ENCODE measurements at regions not wholly inside any gene's neighbourhood (a gene's known extent, or its start where the extent isn't known, plus 50 kb on each side); places are given as distances from the start of the nearest gene placed in this dataset.

- TF ChIP-seq, protein P1, sequence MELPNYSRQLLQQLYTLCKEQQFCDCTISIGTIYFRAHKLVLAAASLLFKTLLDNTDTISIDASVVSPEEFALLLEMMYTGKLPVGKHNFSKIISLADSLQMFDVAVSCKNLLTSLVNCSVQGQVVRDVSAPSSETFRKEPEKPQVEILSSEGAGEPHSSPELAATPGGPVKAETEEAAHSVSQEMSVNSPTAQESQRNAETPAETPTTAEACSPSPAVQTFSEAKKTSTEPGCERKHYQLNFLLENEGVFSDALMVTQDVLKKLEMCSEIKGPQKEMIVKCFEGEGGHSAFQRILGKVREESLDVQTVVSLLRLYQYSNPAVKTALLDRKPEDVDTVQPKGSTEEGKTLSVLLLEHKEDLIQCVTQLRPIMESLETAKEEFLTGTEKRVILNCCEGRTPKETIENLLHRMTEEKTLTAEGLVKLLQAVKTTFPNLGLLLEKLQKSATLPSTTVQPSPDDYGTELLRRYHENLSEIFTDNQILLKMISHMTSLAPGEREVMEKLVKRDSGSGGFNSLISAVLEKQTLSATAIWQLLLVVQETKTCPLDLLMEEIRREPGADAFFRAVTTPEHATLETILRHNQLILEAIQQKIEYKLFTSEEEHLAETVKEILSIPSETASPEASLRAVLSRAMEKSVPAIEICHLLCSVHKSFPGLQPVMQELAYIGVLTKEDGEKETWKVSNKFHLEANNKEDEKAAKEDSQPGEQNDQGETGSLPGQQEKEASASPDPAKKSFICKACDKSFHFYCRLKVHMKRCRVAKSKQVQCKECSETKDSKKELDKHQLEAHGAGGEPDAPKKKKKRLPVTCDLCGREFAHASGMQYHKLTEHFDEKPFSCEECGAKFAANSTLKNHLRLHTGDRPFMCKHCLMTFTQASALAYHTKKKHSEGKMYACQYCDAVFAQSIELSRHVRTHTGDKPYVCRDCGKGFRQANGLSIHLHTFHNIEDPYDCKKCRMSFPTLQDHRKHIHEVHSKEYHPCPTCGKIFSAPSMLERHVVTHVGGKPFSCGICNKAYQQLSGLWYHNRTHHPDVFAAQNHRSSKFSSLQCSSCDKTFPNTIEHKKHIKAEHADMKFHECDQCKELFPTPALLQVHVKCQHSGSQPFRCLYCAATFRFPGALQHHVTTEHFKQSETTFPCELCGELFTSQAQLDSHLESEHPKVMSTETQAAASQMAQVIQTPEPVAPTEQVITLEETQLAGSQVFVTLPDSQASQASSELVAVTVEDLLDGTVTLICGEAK (IDR thresholded peaks at IDR 0.05): no peak
- TF ChIP-seq, protein P1 (CRISPR knock-in tag; IDR thresholded peaks at IDR 0.05): no peak
Observed at GRCh38 chr3:21901484-21901883, 150.5 kb upstream of the ZNF385D start (continued).

GRCh38 chr3:21902956-21903355, 151.9 kb upstream of the ZNF385D start:
- H2AFZ ChIP-seq (ENCODE audit: low read length): no peak overlapping the region
- 0% methylated on average over 4 of the region's 4 CpGs for WGBS (ENCODE audit: low lambda C conversion rate)
- no peak overlapping the region for H3K27ac ChIP-seq (ENCODE audit: extremely low read length, insufficient read depth, low read length)
- in situ Hi-C loops (cut with HindIII; ENCODE audit: extremely low pct_ligation_motif_present, low pct_unique_long_range_greater_than_20kb): no loop called here
- no peaks in the 10 kb centered on the region for H3K36me3 ChIP-seq (replicated peaks in 1 of 2; ENCODE audit: control insufficient read depth in 1 of 2, insufficient read depth in 2 of 2, low read length in 2 of 2)
- POLR2A ChIA-PET: no interaction called here
- DNase-seq (ENCODE audit: low spot score): no peak
- ATAC-seq: no peak
- BruUV-seq (replicated peaks): no TSS peak
- no peaks in the 10 kb centered on the region for H3K4me1 ChIP-seq (ENCODE audit: insufficient read depth, low read length)
- H3K4me2 ChIP-seq (ENCODE audit: low read depth, low read length): no peak overlapping the region
- no peak for FAIRE-seq
- H3K4me3 ChIP-seq (replicated peaks in 1 of 3; ENCODE audit: insufficient read depth in 1 of 3, low read depth in 2 of 3, low read length in 3 of 3): no peak overlapping the region
- H4K20me1 ChIP-seq (ENCODE audit: insufficient read depth, low read length): no peaks in the 10 kb centered on the region
- intact Hi-C loops (cut with micrococcal nuclease; ENCODE audit: unreplicated experiment): no loop called here
- H3K79me2 ChIP-seq (ENCODE audit: insufficient read depth, low read length): no peaks in the 10 kb centered on the region
- no peak overlapping the region for H3K9ac ChIP-seq (ENCODE audit: insufficient read depth, low read depth, low read length)
- no peaks in the 10 kb centered on the region for H3K27me3 ChIP-seq (ENCODE audit: control insufficient read depth in 1 of 2, insufficient read depth in 2 of 2, low read length in 2 of 2)
- no peaks in the 10 kb centered on the region for H3K9me3 ChIP-seq (ENCODE audit: low read length)
- CTCF ChIA-PET (ENCODE audit: low intra/inter-chr PET ratio, low total read pairs): no interaction called here
- no peak for TF ChIP-seq RXRA (CRISPR knock-in tag; IDR thresholded peaks at IDR 0.05)
- no peak for TF ChIP-seq SPEN (CRISPR knock-in tag; IDR thresholded peaks at IDR 0.05; ENCODE audit: low read depth)
- no peak for TF ChIP-seq ZSCAN5A (CRISPR knock-in tag; IDR thresholded peaks at IDR 0.05; ENCODE audit: borderline replicate concordance)
- no peak for TF ChIP-seq MYPOP (CRISPR knock-in tag; IDR thresholded peaks at IDR 0.05)

Data from HepG2 (cell line).